Effector memory CD4-positive, alpha-beta T cell (primary cell): ENCODE measurements at regions not wholly inside any gene's neighbourhood (a gene's known extent, or its start where the extent isn't known, plus 50 kb on each side); places are given as distances from the start of the nearest gene placed in this dataset.

Experiments
- DNase-seq, 3 donors: peaks; one replicate each; pipeline ENCODE4 v3.0.0-alpha.2; 2020
- H3K27ac ChIP-seq: 2 replicates; pipeline ENCODE4 v1.7.0; 2013; ENCODE audit warnings: mild to moderate bottlenecking, low read length, moderate library complexity; ENCODE audit not compliant: insufficient read depth, poor library complexity, severe bottlenecking
- H3K27me3 ChIP-seq: replicated peaks from 2 replicates; pipeline ENCODE4 v1.7.0; 2013; ENCODE audit warnings: mild to moderate bottlenecking, low read length; ENCODE audit not compliant: insufficient read depth, control insufficient read depth, poor library complexity, severe bottlenecking
- H3K36me3 ChIP-seq: 2 replicates; pipeline ENCODE4 v1.7.0; 2013; ENCODE audit warnings: mild to moderate bottlenecking, low read length, moderate library complexity; ENCODE audit not compliant: control insufficient read depth, insufficient read depth
- H3K4me1 ChIP-seq: 2 replicates; pipeline ENCODE4 v1.7.0; 2013; ENCODE audit warnings: low read length, mild to moderate bottlenecking; ENCODE audit not compliant: control insufficient read depth, insufficient read depth, poor library complexity, severe bottlenecking
- H3K4me3 ChIP-seq: 2 replicates; pipeline ENCODE4 v1.7.0; 2013; ENCODE audit warnings: low read length, low read depth, mild to moderate bottlenecking; ENCODE audit not compliant: insufficient read depth, poor library complexity, severe bottlenecking
- H3K9me3 ChIP-seq: 2 replicates; pipeline ENCODE4 v1.7.0; 2013; ENCODE audit warnings: mild to moderate bottlenecking, low read length, moderate library complexity; ENCODE audit not compliant: control insufficient read depth

GRCh38 chr6:71395731-71396409, 107.3 kb downstream of the OGFRL1 start:
- H3K27ac ChIP-seq = no peak overlapping the region
- H3K9me3 ChIP-seq = no peaks in the 10 kb centered on the region
- no peak for DNase-seq
- no peaks in the 10 kb centered on the region for H3K4me1 ChIP-seq
- H3K4me3 ChIP-seq = no peak overlapping the region
- H3K27me3 ChIP-seq = no peaks in the 10 kb centered on the region
- no peaks in the 10 kb centered on the region for H3K36me3 ChIP-seq

GRCh38 chr6:71396410-71396801, 107.8 kb downstream of the OGFRL1 start:
- no peak overlapping the region for H3K4me3 ChIP-seq
- H3K36me3 ChIP-seq = no peaks in the 10 kb centered on the region
- no peak for DNase-seq
- H3K27me3 ChIP-seq = no peaks in the 10 kb centered on the region
- no peaks in the 10 kb centered on the region for H3K9me3 ChIP-seq
- H3K27ac ChIP-seq = no peak overlapping the region
- no peaks in the 10 kb centered on the region for H3K4me1 ChIP-seq

- H3K27ac ChIP-seq = no peak overlapping the region
- H3K4me1 ChIP-seq = no peaks in the 10 kb centered on the region
- no peak overlapping the region for H3K4me3 ChIP-seq
- DNase-seq = no peak
- no peaks in the 10 kb centered on the region for H3K27me3 ChIP-seq
- H3K9me3 ChIP-seq = no peaks in the 10 kb centered on the region
- no peaks in the 10 kb centered on the region for H3K36me3 ChIP-seq
Measured at GRCh38 chr6:71399279-71399678, 110.7 kb downstream of the OGFRL1 start.

- no peaks in the 10 kb centered on the region for H3K4me1 ChIP-seq
- no peaks in the 10 kb centered on the region for H3K9me3 ChIP-seq
- no peak overlapping the region for H3K4me3 ChIP-seq
- no peak for DNase-seq
- no peaks in the 10 kb centered on the region for H3K36me3 ChIP-seq
- H3K27ac ChIP-seq = no peak overlapping the region
- no peaks in the 10 kb centered on the region for H3K27me3 ChIP-seq
Measured at GRCh38 chr6:71400852-71401251, 112.2 kb downstream of the OGFRL1 start.

- DNase-seq = no peak
- no peaks in the 10 kb centered on the region for H3K9me3 ChIP-seq
Measured at GRCh38 chr6:71402096-71402495, 113.5 kb downstream of the OGFRL1 start.

GRCh38 chr6:71403422-71404134, 115.0 kb downstream of the OGFRL1 start:
- Histone ChIP-seq H3K9me3 (no peaks in the 10 kb centered on the region), H3K4me1 (no peaks in the 10 kb centered on the region), H3K27ac (no peak overlapping the region), H3K4me3 (no peak overlapping the region), H3K36me3 (no peaks in the 10 kb centered on the region), H3K27me3 (no peaks in the 10 kb centered on the region)
- DNase-seq = no peak

More at GRCh38 chr6:71402096-71402495, 113.5 kb downstream of the OGFRL1 start:
- H3K4me3 ChIP-seq = no peak overlapping the region
- no peaks in the 10 kb centered on the region for H3K27me3 ChIP-seq
- no peak overlapping the region for H3K27ac ChIP-seq
- H3K4me1 ChIP-seq = no peaks in the 10 kb centered on the region
- no peaks in the 10 kb centered on the region for H3K36me3 ChIP-seq

GRCh38 chr6:71404145-71404966, 115.7 kb downstream of the OGFRL1 start:
- H3K27ac ChIP-seq = no peak overlapping the region
- no peaks in the 10 kb centered on the region for H3K9me3 ChIP-seq
- H3K4me1 ChIP-seq = no peaks in the 10 kb centered on the region
- H3K27me3 ChIP-seq = no peaks in the 10 kb centered on the region
- no peak overlapping the region for H3K4me3 ChIP-seq
- H3K36me3 ChIP-seq = no peaks in the 10 kb centered on the region
- no peak for DNase-seq

GRCh38 chr6:71404967-71405278, 116.3 kb downstream of the OGFRL1 start:
- Histone ChIP-seq H3K27me3 (no peaks in the 10 kb centered on the region), H3K4me1 (no peaks in the 10 kb centered on the region), H3K36me3 (no peaks in the 10 kb centered on the region), H3K4me3 (no peak overlapping the region), H3K27ac (no peak overlapping the region), H3K9me3 (no peaks in the 10 kb centered on the region)
- DNase-seq = no peak

GRCh38 chr6:71405416-71405815, 116.8 kb downstream of the OGFRL1 start:
- no peak overlapping the region for H3K4me3 ChIP-seq
- no peaks in the 10 kb centered on the region for H3K4me1 ChIP-seq
- no peaks in the 10 kb centered on the region for H3K27me3 ChIP-seq
- no peaks in the 10 kb centered on the region for H3K36me3 ChIP-seq
- H3K9me3 ChIP-seq = no peaks in the 10 kb centered on the region
- H3K27ac ChIP-seq = no peak overlapping the region
- no peak for DNase-seq
